ENCODE measurements at regions not wholly inside any gene's neighbourhood (a gene's known extent, or its start where the extent isn't known, plus 50 kb on each side); places are given as distances from the start of the nearest gene placed in this dataset.

DNA sequence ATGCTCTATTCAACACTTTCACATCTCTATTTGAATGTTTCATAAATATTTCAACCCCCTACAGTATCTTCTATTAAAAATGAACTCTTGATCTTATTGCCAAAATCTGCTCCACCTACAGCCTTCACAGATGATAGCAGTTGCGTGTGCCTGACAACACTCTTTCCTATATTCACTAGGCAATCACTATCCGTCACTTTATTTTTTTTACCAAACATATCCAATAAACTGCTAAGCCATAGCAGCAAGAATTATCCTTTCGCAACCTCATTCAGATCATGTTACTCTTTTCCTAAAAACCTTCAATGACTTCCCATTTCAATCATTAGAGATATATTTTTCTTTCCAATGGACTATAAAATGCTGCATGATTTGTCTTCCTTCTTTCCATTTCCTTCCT, 629.8 kb upstream of the PCDH9 start:
- CTCF ChIA-PET = no interaction called here
- Histone ChIP-seq H3K79me2 (ENCODE audit: control insufficient read depth, insufficient read depth, low read length) (no peaks in the 10 kb centered on the region), H3K36me3 (ENCODE audit: control insufficient read depth in 2 of 2, insufficient read depth in 2 of 2, low read length in 1 of 2) (no peaks in the 10 kb centered on the region), H3K4me1 (ENCODE audit: control insufficient read depth, insufficient read depth, low read length) (no peaks in the 10 kb centered on the region), H4K20me1 (ENCODE audit: control insufficient read depth, insufficient read depth) (no peaks in the 10 kb centered on the region), H3K4me3 (no peak overlapping the region), H3K9ac (ENCODE audit: control insufficient read depth, insufficient read depth, low read length) (no peak overlapping the region), H3K4me2 (ENCODE audit: control insufficient read depth, insufficient read depth) (no peak overlapping the region), H3K27ac (ENCODE audit: control insufficient read depth, insufficient read depth) (no peak overlapping the region), H2AFZ (ENCODE audit: control insufficient read depth, low read depth, low read length) (no peak overlapping the region), H3K9me3 (replicated peaks; ENCODE audit: control insufficient read depth, insufficient read depth, low read length) (no peaks in the 10 kb centered on the region), H3K27me3 (replicated peaks in 1 of 2; ENCODE audit: control insufficient read depth in 2 of 2, insufficient read depth in 2 of 2, low read length in 1 of 2) (no peaks in the 10 kb centered on the region)
- SMC1A ChIA-PET (ENCODE audit: uncharacterized antibody, unreplicated experiment) = no interaction called here
- intact Hi-C loops (cut with micrococcal nuclease; ENCODE audit: unreplicated experiment) (no loop called here), in situ Hi-C loops (cut with MboI) (no loop called here)
- RAD21 ChIA-PET (ENCODE audit: unreplicated experiment) = no interaction called here
- 40% methylated on average over 3 of the region's 3 CpGs for WGBS (ENCODE audit: insufficient coverage, insufficient replicate concordance, low lambda C conversion rate, missing lambda C conversion rate)
- TF ChIP-seq CBX5 (IDR thresholded peaks at IDR 0.05; ENCODE audit: low read depth) (no peak), SP1 (IDR thresholded peaks at IDR 0.05; ENCODE audit: low read depth, low read length) (no peak), ETV6 (conservative IDR thresholded peaks at IDR 0.05 in 1 of 2, IDR thresholded peaks at IDR 0.05 in 1 of 2; ENCODE audit: borderline replicate concordance in 1 of 2, low read depth in 1 of 2) (no peak), NFYA (IDR thresholded peaks at IDR 0.05; ENCODE audit: borderline replicate concordance, low read depth, low read length) (no peak)
- FAIRE-seq (no peak), DNase-seq (ENCODE audit: low read depth, low spot score) (no peak), ATAC-seq (no peak)
- BruUV-seq (replicated peaks) = no TSS peak
- POLR2A ChIA-PET = interaction anchor here (0.6 kb wide), 1 partner anchor 373 kb away, joined by 6 read pairs; no protein-coding TSS in a partner anchor

- Histone ChIP-seq H3K4me3 (no peak overlapping the region), H3K9me3 (replicated peaks; ENCODE audit: control insufficient read depth, insufficient read depth, low read length) (no peaks in the 10 kb centered on the region), H3K36me3 (ENCODE audit: control insufficient read depth in 2 of 2, insufficient read depth in 2 of 2, low read length in 1 of 2) (no peaks in the 10 kb centered on the region), H2AFZ (ENCODE audit: control insufficient read depth, low read depth, low read length) (no peak overlapping the region), H4K20me1 (ENCODE audit: control insufficient read depth, insufficient read depth) (no peaks in the 10 kb centered on the region), H3K27ac (ENCODE audit: control insufficient read depth, insufficient read depth) (no peak overlapping the region), H3K9ac (ENCODE audit: control insufficient read depth, insufficient read depth, low read length) (no peak overlapping the region), H3K27me3 (replicated peaks in 1 of 2; ENCODE audit: control insufficient read depth in 2 of 2, insufficient read depth in 2 of 2, low read length in 1 of 2) (no peaks in the 10 kb centered on the region), H3K4me2 (ENCODE audit: control insufficient read depth, insufficient read depth) (no peak overlapping the region), H3K4me1 (ENCODE audit: control insufficient read depth, insufficient read depth, low read length) (no peaks in the 10 kb centered on the region), H3K79me2 (ENCODE audit: control insufficient read depth, insufficient read depth, low read length) (no peaks in the 10 kb centered on the region)
- no peak for TF ChIP-seq SRF (IDR thresholded peaks at IDR 0.05; ENCODE audit: low read depth in 2 of 2, low read length in 2 of 2)
- no peak for TF ChIP-seq NRF1 (conservative IDR thresholded peaks at IDR 0.05; ENCODE audit: low read depth, low read length)
- TF ChIP-seq IKZF1 (conservative IDR thresholded peaks at IDR 0.05) = no peak
- TF ChIP-seq HDGF (IDR thresholded peaks at IDR 0.05) = no peak
- TF ChIP-seq HSF1 (IDR thresholded peaks at IDR 0.05; ENCODE audit: low read depth, low read length) = no peak
- TF ChIP-seq TCF12 (IDR thresholded peaks at IDR 0.05; ENCODE audit: low read depth, low read length) = no peak
- in situ Hi-C loops (cut with MboI) = no loop called here
- ATAC-seq (no peak), DNase-seq (ENCODE audit: low read depth, low spot score) (no peak), FAIRE-seq (no peak)
- intact Hi-C loops (cut with micrococcal nuclease; ENCODE audit: unreplicated experiment) = no loop called here
- POLR2A ChIA-PET = no interaction called here
- CTCF ChIA-PET = no interaction called here
- SMC1A ChIA-PET (ENCODE audit: uncharacterized antibody, unreplicated experiment) = no interaction called here
- WGBS (ENCODE audit: insufficient coverage, insufficient replicate concordance, low lambda C conversion rate, missing lambda C conversion rate) = 23% methylated on average over 16 of the region's 16 CpGs
- RAD21 ChIA-PET (ENCODE audit: unreplicated experiment) = no interaction called here
- no TSS peak for BruUV-seq (replicated peaks)
Measured at GRCh38 chr13:67857581-67858310, 627.6 kb upstream of the PCDH9 start.
